NB4 (cell line): ENCODE measurements at regions not wholly inside any gene's neighbourhood (a gene's known extent, or its start where the extent isn't known, plus 50 kb on each side); places are given as distances from the start of the nearest gene placed in this dataset.

Experiments
- CTCF ChIP-seq: IDR thresholded peaks from one replicate; pipeline ENCODE4 v1.5.1; 2012; ENCODE audit warnings: low read depth, low read length
- MAX ChIP-seq: IDR thresholded peaks from 2 replicates; pipeline ENCODE4 v1.6.1; 2011; ENCODE audit warnings: low read depth, low read length
- MYC ChIP-seq: IDR thresholded peaks from 2 replicates; pipeline ENCODE4 v1.6.1; 2011; ENCODE audit warnings: low read depth, low read length
- POLR2A ChIP-seq: IDR thresholded peaks from 2 replicates; pipeline ENCODE4 v1.6.1; 2011; ENCODE audit warnings: mild to moderate bottlenecking; ENCODE audit not compliant: insufficient read length; ENCODE audit errors: extremely low read depth

GRCh38 chr15:96053781-96054428 lies 276.6 kb upstream of the NR2F2 start:
- no peak for TF ChIP-seq POLR2A
- TF ChIP-seq CTCF, result no peak
- no peak for TF ChIP-seq MAX
- no peak for TF ChIP-seq MYC
